Body of pancreas (tissue), 4 donors: ENCODE measurements at regions not wholly inside any gene's neighbourhood (a gene's known extent, or its start where the extent isn't known, plus 50 kb on each side); places are given as distances from the start of the nearest gene placed in this dataset.

Source experiments
- ATAC-seq: fragments of 150-250 bp; one replicate; pipeline ENCODE4 v1.9.1; 2016
- DNase-seq, 4 donors: peaks; one replicate each; pipeline ENCODE4 v3.0.0-alpha.2; 2019
- H3K27ac ChIP-seq, 4 donors: fragments of 200-600 bp; sonication (generic); 1 replicate in 3 of 4; 2 replicates in 1 of 4; pipeline versions ENCODE4 v1.5.1 to v1.6.1; 2016 to 2019; ENCODE audit warnings: mild to moderate bottlenecking in 1 of 4, mixed read lengths in 1 of 4, moderate library complexity in 1 of 4
- H3K27me3 ChIP-seq, 2 donors: fragments of 200-600 bp; sonication (generic); one replicate each; pipeline ENCODE4 v1.6.0; 2016; ENCODE audit warnings: mild to moderate bottlenecking in 1 of 2
- H3K36me3 ChIP-seq, 2 donors: fragments of 200-600 bp; sonication (generic); replicated peaks in 1 of 2; 2 replicates each; pipeline ENCODE4 v1.5.1; 2016; ENCODE audit warnings: low read depth in 2 of 2; ENCODE audit not compliant: insufficient read depth in 1 of 2
- H3K4me1 ChIP-seq: fragments of 200-600 bp; sonication (generic); one replicate; pipeline ENCODE4 v1.6.0; 2016
- H3K4me3 ChIP-seq, 2 donors: fragments of 200-600 bp; sonication (generic); 1 replicate in 1 of 2; 2 replicates in 1 of 2; pipeline ENCODE4 v1.5.1; 2016 to 2019
- H3K9me3 ChIP-seq, 3 donors: fragments of 200-600 bp; sonication (generic); 1 replicate in 2 of 3; 2 replicates in 1 of 3; pipeline ENCODE4 v1.5.1; 2016
- POLR2A ChIP-seq, 3 donors: fragments of 450-650 bp; IDR thresholded peaks; one replicate each; pipeline ENCODE4 v1.6.1; 2016; ENCODE audit warnings: antibody characterized with exemption in 3 of 3, mild to moderate bottlenecking in 2 of 3
- WGBS, 2 donors: methylation state at CpG; one replicate each; pipeline ENCODE4 v1.1.5; 2017; 5-methylcytosine and 5-hydroxymethylcytosine counted together
- intact Hi-C: fragments of 100-400 bp; cut with DNase I; formaldehyde crosslinking; loops from one replicate; pipeline ENCODE4 v1.15.1; 2023
- TF ChIP-seq, protein P1 (sequence below), 7 experiments: fragments of 450-650 bp in 4 of 7; fragments of 200-600 bp in 3 of 7; sonication (generic) in 3 of 7; IDR thresholded peaks; one replicate each; pipeline ENCODE4 v1.5.1; 2016 to 2019; ENCODE audit warnings: antibody characterized with exemption in 7 of 7

DNA sequence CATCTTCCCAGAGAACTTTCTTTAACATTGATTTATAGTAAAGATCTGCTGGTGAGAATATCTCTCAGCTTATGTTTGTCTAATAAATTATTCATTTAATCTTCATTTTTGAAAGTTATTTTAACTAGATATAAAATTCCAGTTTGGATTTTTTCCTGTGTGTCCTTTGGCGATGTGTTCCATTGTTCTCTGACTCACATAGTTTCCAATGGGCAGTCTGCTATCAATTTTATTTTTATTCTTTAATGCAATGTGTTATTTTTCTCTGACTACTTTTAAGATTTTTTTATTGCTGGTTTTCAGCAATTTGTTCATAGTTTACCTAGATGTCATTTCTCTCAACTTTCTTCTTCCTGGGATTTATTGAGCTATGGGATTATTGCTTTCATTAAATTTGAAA, 325.2 kb upstream of the POGK start:
- Histone ChIP-seq H3K36me3 (no peaks in the 10 kb centered on the region), H3K27ac (no peak overlapping the region), H3K27me3 (no peaks in the 10 kb centered on the region), H3K9me3 (peaks cover 0 to 2% (median 0%) of the 10 kb centered on the region in 3 donors), H3K4me3 (no peak overlapping the region), H3K4me1 (no peaks in the 10 kb centered on the region)
- intact Hi-C loops = no loop called here
- no peak for DNase-seq
- TF ChIP-seq, protein P1, sequence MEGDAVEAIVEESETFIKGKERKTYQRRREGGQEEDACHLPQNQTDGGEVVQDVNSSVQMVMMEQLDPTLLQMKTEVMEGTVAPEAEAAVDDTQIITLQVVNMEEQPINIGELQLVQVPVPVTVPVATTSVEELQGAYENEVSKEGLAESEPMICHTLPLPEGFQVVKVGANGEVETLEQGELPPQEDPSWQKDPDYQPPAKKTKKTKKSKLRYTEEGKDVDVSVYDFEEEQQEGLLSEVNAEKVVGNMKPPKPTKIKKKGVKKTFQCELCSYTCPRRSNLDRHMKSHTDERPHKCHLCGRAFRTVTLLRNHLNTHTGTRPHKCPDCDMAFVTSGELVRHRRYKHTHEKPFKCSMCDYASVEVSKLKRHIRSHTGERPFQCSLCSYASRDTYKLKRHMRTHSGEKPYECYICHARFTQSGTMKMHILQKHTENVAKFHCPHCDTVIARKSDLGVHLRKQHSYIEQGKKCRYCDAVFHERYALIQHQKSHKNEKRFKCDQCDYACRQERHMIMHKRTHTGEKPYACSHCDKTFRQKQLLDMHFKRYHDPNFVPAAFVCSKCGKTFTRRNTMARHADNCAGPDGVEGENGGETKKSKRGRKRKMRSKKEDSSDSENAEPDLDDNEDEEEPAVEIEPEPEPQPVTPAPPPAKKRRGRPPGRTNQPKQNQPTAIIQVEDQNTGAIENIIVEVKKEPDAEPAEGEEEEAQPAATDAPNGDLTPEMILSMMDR (IDR thresholded peaks at IDR 0.05) = no peak
- TF ChIP-seq POLR2A (IDR thresholded peaks at IDR 0.05) = no peak
- WGBS, 2 donors = 81 to 93% methylated on average over 1 of the region's 1 CpG
- no peak for ATAC-seq

DNA sequence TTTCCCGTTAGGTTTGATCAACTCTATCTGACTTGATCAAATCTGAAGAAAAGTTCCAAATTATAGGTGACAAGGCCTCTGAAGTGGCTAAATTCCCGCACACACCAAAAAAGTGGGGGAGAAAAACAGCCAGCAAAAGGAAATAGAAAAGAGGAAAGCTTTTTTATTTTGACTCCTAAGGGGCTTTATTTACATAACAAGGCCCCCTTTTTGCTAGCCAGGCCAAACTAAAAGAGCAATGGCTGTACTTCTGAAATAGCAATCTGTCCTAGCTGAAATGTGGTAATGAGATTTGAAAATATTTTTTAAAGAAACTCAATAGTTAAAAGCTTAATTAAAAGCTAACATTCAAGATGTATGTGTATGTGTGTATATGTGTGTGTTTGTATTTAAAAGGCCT, 311.5 kb upstream of the POGK start:
- 56 to 67% methylated on average over 2 of the region's 2 CpGs for WGBS, 2 donors
- DNase-seq = no peak
- ATAC-seq = no peak
- Histone ChIP-seq H3K36me3 (no peaks in the 10 kb centered on the region), H3K4me3 (no peak overlapping the region), H3K27ac (no peak overlapping the region), H3K4me1 (no peaks in the 10 kb centered on the region), H3K27me3 (no peaks in the 10 kb centered on the region), H3K9me3 (no peaks in the 10 kb centered on the region)
- no peak for TF ChIP-seq POLR2A (IDR thresholded peaks at IDR 0.05)
- TF ChIP-seq, protein P1 (IDR thresholded peaks at IDR 0.05) = no peak
- intact Hi-C loops = no loop called here

DNA sequence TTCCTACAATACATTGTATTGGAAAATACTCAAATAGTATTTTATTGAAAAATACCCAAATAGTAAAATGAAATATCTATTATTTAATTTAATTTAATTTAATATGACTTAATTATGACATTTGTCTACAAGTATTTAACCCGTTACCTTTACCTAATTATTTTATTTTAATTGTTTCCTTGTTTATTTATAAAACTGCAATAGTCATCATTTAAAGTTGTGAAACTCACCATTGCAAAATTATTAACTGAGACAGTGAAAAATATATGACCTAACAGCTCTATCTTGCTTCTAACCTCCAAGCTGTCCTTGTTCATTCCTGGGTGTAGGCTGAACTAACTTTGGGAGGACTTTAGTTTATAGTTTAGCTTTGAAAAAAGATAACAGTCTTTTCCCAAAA, 300.6 kb upstream of the POGK start:
- Histone ChIP-seq H3K27ac (no peak overlapping the region), H3K4me1 (no peaks in the 10 kb centered on the region), H3K4me3 (no peak overlapping the region), H3K36me3 (no peaks in the 10 kb centered on the region), H3K27me3 (no peaks in the 10 kb centered on the region), H3K9me3 (no peaks in the 10 kb centered on the region)
- ATAC-seq (no peak), DNase-seq (no peak)
- TF ChIP-seq POLR2A (IDR thresholded peaks at IDR 0.05) = no peak
- TF ChIP-seq, protein P1 (IDR thresholded peaks at IDR 0.05) = no peak
- intact Hi-C loops = no loop called here
- 42 to 43% methylated on average over 1 of the region's 1 CpG for WGBS, 2 donors

DNA sequence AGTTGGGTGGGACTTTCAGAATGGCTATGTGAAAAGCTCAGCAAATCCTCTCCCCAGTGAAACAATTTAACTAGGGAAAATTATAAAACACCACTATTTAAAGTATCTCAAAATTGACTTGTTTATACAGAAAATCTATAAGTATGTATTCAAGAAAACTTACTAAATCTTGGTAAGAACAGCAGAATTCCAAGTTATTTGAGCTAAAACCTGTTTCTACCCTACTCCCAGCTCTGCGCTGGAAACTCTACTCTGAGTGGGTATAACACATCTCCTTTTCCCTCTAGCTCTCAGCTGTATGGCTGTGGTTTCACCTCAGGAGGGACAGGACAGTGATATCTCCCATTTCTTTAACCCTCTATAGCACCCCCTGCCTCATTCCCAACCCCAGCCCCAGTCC, 295.2 kb upstream of the POGK start:
- Histone ChIP-seq H3K4me3 (no peak overlapping the region), H3K27me3 (no peaks in the 10 kb centered on the region), H3K36me3 (no peaks in the 10 kb centered on the region), H3K4me1 (no peaks in the 10 kb centered on the region), H3K9me3 (no peaks in the 10 kb centered on the region), H3K27ac (no peak overlapping the region)
- intact Hi-C loops = no loop called here
- ATAC-seq (no peak), DNase-seq (no peak)
- WGBS, 2 donors = 76 to 92% methylated on average over 1 of the region's 1 CpG
- TF ChIP-seq POLR2A (IDR thresholded peaks at IDR 0.05) = no peak
- TF ChIP-seq, protein P1 (IDR thresholded peaks at IDR 0.05) = no peak

DNA sequence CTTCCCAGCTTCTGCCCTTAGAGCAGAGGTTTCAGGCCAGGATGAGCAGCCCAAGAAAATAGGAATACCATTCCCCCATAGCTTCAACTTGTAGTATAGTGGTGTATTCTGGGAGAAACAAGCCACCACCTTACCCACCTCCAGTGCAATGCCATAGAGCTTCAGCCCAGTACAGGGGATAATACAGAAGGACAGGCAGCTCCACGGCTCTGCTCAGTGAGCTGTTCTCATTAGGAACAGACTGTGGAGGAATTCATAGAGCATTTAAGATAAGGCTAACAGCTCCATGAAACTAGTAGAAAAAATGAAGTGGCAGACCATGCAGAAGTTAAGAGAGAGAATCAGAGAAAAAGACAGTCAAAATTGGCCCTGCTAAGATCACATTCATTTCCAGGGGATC, 294.7 kb upstream of the POGK start:
- no peaks in the 10 kb centered on the region for H3K9me3 ChIP-seq
- no peaks in the 10 kb centered on the region for H3K4me1 ChIP-seq
- ATAC-seq = no peak
- intact Hi-C loops = no loop called here
- H3K4me3 ChIP-seq = no peak overlapping the region
- no peak for DNase-seq
- no peaks in the 10 kb centered on the region for H3K27me3 ChIP-seq
- 25 to 48% methylated on average over 1 of the region's 1 CpG for WGBS, 2 donors
- no peaks in the 10 kb centered on the region for H3K36me3 ChIP-seq
- H3K27ac ChIP-seq = no peak overlapping the region
- TF ChIP-seq, protein P1 (IDR thresholded peaks at IDR 0.05) = no peak
- no peak for TF ChIP-seq POLR2A (IDR thresholded peaks at IDR 0.05)
